Keratinocyte (primary cell): ENCODE measurements at regions not wholly inside any gene's neighbourhood (a gene's known extent, or its start where the extent isn't known, plus 50 kb on each side); places are given as distances from the start of the nearest gene placed in this dataset.

Experiments used
- DNase-seq: peaks from one replicate; pipeline ENCODE4 v3.0.0-alpha.2; 2011; ENCODE audit warnings: low read depth, missing footprints, low spot score
- FAIRE-seq: peaks from 2 replicates; lab custom pipeline; 2011; peaks lifted over from hg19 to GRCh38; lab: Jason Lieb, UNC
- H2AFZ ChIP-seq: 2 replicates; pipeline ENCODE4 v1.6.0; 2012; ENCODE audit warnings: low read length, control low read depth, inconsistent platforms; ENCODE audit not compliant: control insufficient read depth
- H3K27ac ChIP-seq: 2 replicates; pipeline ENCODE4 v1.5.1; 2011; ENCODE audit warnings: low read length; ENCODE audit not compliant: control insufficient read depth, insufficient read depth
- H3K27me3 ChIP-seq: 3 replicates; pipeline ENCODE4 v1.6.0; 2011; ENCODE audit warnings: low read length; ENCODE audit not compliant: control insufficient read depth, insufficient read depth; ENCODE audit errors: extremely low read depth
- H3K36me3 ChIP-seq, 2 experiments: 2 replicates in 1 of 2; 3 replicates in 1 of 2; pipeline ENCODE4 v1.5.1; 2011; ENCODE audit warnings: low read length in 2 of 2, mild to moderate bottlenecking in 1 of 2; ENCODE audit not compliant: control insufficient read depth in 2 of 2, insufficient read depth in 2 of 2; ENCODE audit errors: extremely low read depth in 1 of 2
- H3K4me1 ChIP-seq: 3 replicates; pipeline ENCODE4 v1.5.1; 2011; ENCODE audit warnings: low read length; ENCODE audit not compliant: control insufficient read depth, insufficient read depth; ENCODE audit errors: extremely low read depth
- H3K4me2 ChIP-seq: 3 replicates; pipeline ENCODE4 v1.6.0; 2011; ENCODE audit warnings: low read depth, low read length; ENCODE audit not compliant: control insufficient read depth, insufficient read depth; ENCODE audit errors: extremely low read depth
- H3K4me3 ChIP-seq, 3 experiments: fragments of 200-600 bp in 1 of 3; sonication (generic) in 1 of 3; 2 replicates in 2 of 3; 3 replicates in 1 of 3; pipeline ENCODE4 v1.5.1; 2011 to 2016; ENCODE audit warnings: low read length in 3 of 3, mild to moderate bottlenecking in 3 of 3, control low read depth in 2 of 3, inconsistent platforms in 1 of 3, low read depth in 1 of 3, mixed read lengths in 1 of 3, mixed run types in 1 of 3, moderate library complexity in 1 of 3; ENCODE audit not compliant: control insufficient read depth in 2 of 3, insufficient read depth in 2 of 3; ENCODE audit errors: extremely low read depth in 1 of 3
- H3K79me2 ChIP-seq: 2 replicates; pipeline ENCODE4 v1.6.0; 2012; ENCODE audit warnings: low read length; ENCODE audit not compliant: control insufficient read depth, insufficient read depth
- H3K9ac ChIP-seq: 3 replicates; pipeline ENCODE4 v1.6.0; 2011; ENCODE audit warnings: low read length; ENCODE audit not compliant: control insufficient read depth, insufficient read depth; ENCODE audit errors: extremely low read depth
- H3K9me1 ChIP-seq: 3 replicates; pipeline ENCODE4 v1.6.0; 2011; ENCODE audit warnings: low read length; ENCODE audit not compliant: control insufficient read depth, insufficient read depth; ENCODE audit errors: extremely low read depth
- H3K9me3 ChIP-seq: 2 replicates; pipeline ENCODE4 v1.5.1; 2012; ENCODE audit warnings: low read depth, low read length; ENCODE audit not compliant: control insufficient read depth
- H4K20me1 ChIP-seq: 3 replicates; pipeline ENCODE4 v1.6.0; 2011; ENCODE audit warnings: low read length; ENCODE audit not compliant: control insufficient read depth, insufficient read depth; ENCODE audit errors: extremely low read depth
- CTCF ChIP-seq, 3 experiments: IDR thresholded peaks in 1 of 3; conservative IDR thresholded peaks in 1 of 3; optimal IDR thresholded peaks in 1 of 3; 2 replicates in 2 of 3; 3 replicates in 1 of 3; pipeline versions ENCODE3 to v1.5.1; 2011; ENCODE audit warnings: low read length in 3 of 3, mild to moderate bottlenecking in 3 of 3, moderate library complexity in 2 of 3, control low read depth in 1 of 3, inconsistent platforms in 1 of 3; ENCODE audit not compliant: insufficient read depth in 2 of 3; ENCODE audit errors: extremely low read depth in 1 of 3
- EZH2 ChIP-seq: IDR thresholded peaks from one replicate; pipeline ENCODE4 v1.6.1; 2012; ENCODE audit warnings: inconsistent platforms, mild to moderate bottlenecking, low read length, moderate library complexity
- dilution Hi-C: fragments of 300-500 bp; cut with MboI; formaldehyde crosslinking; loops from one replicate; pipeline ENCODE4 v1.7.0; 2020; ENCODE audit warnings: low sequenced_read_pairs; ENCODE audit not compliant: extremely low pct_ligation_motif_present

- no peaks in the 10 kb centered on the region for H3K9me1 ChIP-seq
- dilution Hi-C loops = no loop called here
- H3K27ac ChIP-seq = peak overlapping the region; percentile 13
- DNase-seq (no peak), FAIRE-seq (peak; percentile 64)
- H4K20me1 ChIP-seq = no peaks in the 10 kb centered on the region
- no peak overlapping the region for H3K4me3 ChIP-seq
- no peaks in the 10 kb centered on the region for H3K79me2 ChIP-seq
- no peaks in the 10 kb centered on the region for H3K36me3 ChIP-seq
- H3K9me3 ChIP-seq = no peaks in the 10 kb centered on the region
- peak overlapping the region; percentile 35 for H3K4me2 ChIP-seq
- H3K27me3 ChIP-seq = no peaks in the 10 kb centered on the region
- TF ChIP-seq CTCF (optimal IDR thresholded peaks at IDR 0.05 in 1 of 3, IDR thresholded peaks at IDR 0.05 in 1 of 3, conservative IDR thresholded peaks at IDR 0.05 in 1 of 3; ENCODE audit: extremely low read depth in 1 of 3, insufficient read depth in 2 of 3, low read length in 3 of 3) = no peak
- no peak for TF ChIP-seq EZH2
- no peak overlapping the region for H3K9ac ChIP-seq
- no peak overlapping the region for H2AFZ ChIP-seq
- H3K4me1 ChIP-seq = peaks cover 34% of the 10 kb centered on the region
These were observed 117.7 kb upstream of the GGTLC1 start for GRCh38 chr20:24106150-24106800.

GRCh38 chr20:24102749-24103333 lies 114.3 kb upstream of the GGTLC1 start:
- Histone ChIP-seq H3K9me1 (no peaks in the 10 kb centered on the region), H3K4me3 (no peak overlapping the region), H3K4me2 (peak overlapping the region; percentile 34), H3K36me3 (no peaks in the 10 kb centered on the region), H3K9me3 (no peaks in the 10 kb centered on the region), H3K79me2 (no peaks in the 10 kb centered on the region), H2AFZ (no peak overlapping the region), H3K9ac (no peak overlapping the region), H3K27ac (peak overlapping the region; percentile 1), H3K27me3 (no peaks in the 10 kb centered on the region), H4K20me1 (no peaks in the 10 kb centered on the region), H3K4me1 (peaks cover 48% of the 10 kb centered on the region)
- DNase-seq (no peak), FAIRE-seq (peak; percentile 17)
- TF ChIP-seq CTCF (optimal IDR thresholded peaks at IDR 0.05 in 1 of 3, IDR thresholded peaks at IDR 0.05 in 1 of 3, conservative IDR thresholded peaks at IDR 0.05 in 1 of 3; ENCODE audit: extremely low read depth in 1 of 3, insufficient read depth in 2 of 3, low read length in 3 of 3) (no peak), EZH2 (no peak)
- dilution Hi-C loops = no loop called here
